ENCODE measurements at regions not wholly inside any gene's neighbourhood (a gene's known extent, or its start where the extent isn't known, plus 50 kb on each side); places are given as distances from the start of the nearest gene placed in this dataset.

GRCh38 chrX:14274691-14275090, 245.0 kb upstream of the GEMIN8 start:
- no peaks in the 10 kb centered on the region for H3K4me1 Mint-ChIP-seq
- H3K9me3 Mint-ChIP-seq = peaks cover 11% of the 10 kb centered on the region
- no peak overlapping the region for H3K4me3 Mint-ChIP-seq
- peak overlapping the region in 2 of 3 experiments; percentile 16 to 31 for H3K27ac Mint-ChIP-seq
- H3K36me3 Mint-ChIP-seq (ENCODE audit: low read depth) = no peaks in the 10 kb centered on the region
- no peak for TF ChIP-seq CTCF (IDR thresholded peaks at IDR 0.05; ENCODE audit: unreplicated experiment in 3 of 3)
- H3K27me3 Mint-ChIP-seq (ENCODE audit: low read depth) = no peaks in the 10 kb centered on the region

- no peak overlapping the region for H3K4me3 Mint-ChIP-seq
- no peaks in the 10 kb centered on the region for H3K4me1 Mint-ChIP-seq
- no peak overlapping the region for H3K27ac Mint-ChIP-seq
- TF ChIP-seq CTCF (IDR thresholded peaks at IDR 0.05; ENCODE audit: unreplicated experiment in 3 of 3) = no peak
- H3K9me3 Mint-ChIP-seq = peaks cover 8% of the 10 kb centered on the region
- H3K27me3 Mint-ChIP-seq (ENCODE audit: low read depth) = no peaks in the 10 kb centered on the region
- no peaks in the 10 kb centered on the region for H3K36me3 Mint-ChIP-seq (ENCODE audit: low read depth)
Measured at GRCh38 chrX:14267216-14267615, 237.5 kb upstream of the GEMIN8 start.

GRCh38 chrX:14266705-14267104, 237.0 kb upstream of the GEMIN8 start:
- no peaks in the 10 kb centered on the region for H3K27me3 Mint-ChIP-seq (ENCODE audit: low read depth)
- H3K9me3 Mint-ChIP-seq = peaks cover 8% of the 10 kb centered on the region

GRCh38 chrX:14243823-14244222, 214.1 kb upstream of the GEMIN8 start:
- Mint-ChIP-seq H3K27me3 (ENCODE audit: low read depth) (no peaks in the 10 kb centered on the region), H3K4me1 (no peaks in the 10 kb centered on the region), H3K4me3 (no peak overlapping the region), H3K9me3 (peaks cover 7% of the 10 kb centered on the region), H3K27ac (no peak overlapping the region), H3K36me3 (ENCODE audit: low read depth) (no peaks in the 10 kb centered on the region)
- TF ChIP-seq CTCF (IDR thresholded peaks at IDR 0.05; ENCODE audit: unreplicated experiment in 3 of 3) = no peak

More at GRCh38 chrX:14266705-14267104, 237.0 kb upstream of the GEMIN8 start:
- no peak overlapping the region for H3K27ac Mint-ChIP-seq
- H3K36me3 Mint-ChIP-seq (ENCODE audit: low read depth) = no peaks in the 10 kb centered on the region
- TF ChIP-seq CTCF (IDR thresholded peaks at IDR 0.05; ENCODE audit: unreplicated experiment in 3 of 3) = no peak
- H3K4me3 Mint-ChIP-seq = no peak overlapping the region
- no peaks in the 10 kb centered on the region for H3K4me1 Mint-ChIP-seq

- Mint-ChIP-seq H3K4me3 (no peak overlapping the region), H3K9me3 (peaks cover 18% of the 10 kb centered on the region), H3K4me1 (no peaks in the 10 kb centered on the region), H3K36me3 (ENCODE audit: low read depth) (no peaks in the 10 kb centered on the region), H3K27me3 (ENCODE audit: low read depth) (no peaks in the 10 kb centered on the region), H3K27ac (no peak overlapping the region)
- no peak for TF ChIP-seq CTCF (IDR thresholded peaks at IDR 0.05; ENCODE audit: unreplicated experiment in 3 of 3)
Measured at GRCh38 chrX:14235004-14235403, 205.3 kb upstream of the GEMIN8 start.

GRCh38 chrX:14232688-14233087, 203.0 kb upstream of the GEMIN8 start:
- Mint-ChIP-seq H3K36me3 (ENCODE audit: low read depth) (no peaks in the 10 kb centered on the region), H3K9me3 (peaks cover 22% of the 10 kb centered on the region), H3K4me3 (no peak overlapping the region), H3K27me3 (ENCODE audit: low read depth) (no peaks in the 10 kb centered on the region), H3K27ac (no peak overlapping the region), H3K4me1 (no peaks in the 10 kb centered on the region)
- no peak for TF ChIP-seq CTCF (IDR thresholded peaks at IDR 0.05; ENCODE audit: unreplicated experiment in 3 of 3)

All from nephron (organoid).